ENCODE measurements at regions not wholly inside any gene's neighbourhood (a gene's known extent, or its start where the extent isn't known, plus 50 kb on each side); places are given as distances from the start of the nearest gene placed in this dataset.

DNA sequence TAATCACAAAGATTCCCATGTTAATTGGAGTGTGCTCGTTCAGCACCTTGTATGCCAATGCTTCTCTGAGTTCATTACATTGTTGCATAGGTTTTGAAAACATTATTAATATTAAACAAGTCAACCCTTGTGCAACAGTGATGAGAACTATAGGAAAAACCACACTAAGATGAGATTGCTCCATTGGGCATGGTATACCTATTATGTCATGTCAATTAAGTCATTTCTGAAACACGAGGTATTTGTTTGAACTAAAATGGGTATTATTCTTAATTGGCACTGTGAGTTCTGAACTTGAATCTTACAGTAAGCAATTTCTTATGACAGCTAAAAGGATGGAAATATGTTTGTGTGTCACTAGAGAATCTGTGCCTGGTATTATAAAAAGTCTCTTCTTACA lies 447.7 kb downstream of the EFNA5 start:
- DNase-seq (ENCODE audit: insufficient read length, low spot score) (no peak), FAIRE-seq (no peak)

DNA sequence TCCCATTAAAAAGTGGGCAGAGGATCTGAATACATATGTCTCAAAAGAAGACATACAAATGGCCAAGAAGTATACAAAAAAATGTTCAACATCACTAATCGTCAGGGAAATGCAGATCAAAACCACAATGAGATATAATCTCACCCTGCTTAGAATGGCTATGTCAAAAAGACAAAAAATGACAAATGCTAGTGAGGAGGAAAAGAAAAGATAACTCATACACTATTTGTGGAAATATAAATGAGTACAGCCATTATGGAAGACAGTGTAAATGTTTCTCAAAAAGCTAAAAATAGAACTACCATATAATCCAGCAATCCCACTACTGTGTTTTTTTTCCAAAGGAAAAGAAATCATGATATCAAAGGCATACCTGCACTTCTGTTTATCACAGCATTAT lies 450.7 kb downstream of the EFNA5 start:
- DNase-seq (ENCODE audit: insufficient read length, low spot score) (no peak), FAIRE-seq (no peak)

- DNase-seq (ENCODE audit: insufficient read length, low spot score) = no peak
- no peak for FAIRE-seq
Measured at GRCh38 chr5:107218457-107219193, 452.1 kb downstream of the EFNA5 start.

GRCh38 chr5:107217721-107218130 lies 453.0 kb downstream of the EFNA5 start:
- FAIRE-seq = no peak
- DNase-seq (ENCODE audit: insufficient read length, low spot score) = no peak

DNA sequence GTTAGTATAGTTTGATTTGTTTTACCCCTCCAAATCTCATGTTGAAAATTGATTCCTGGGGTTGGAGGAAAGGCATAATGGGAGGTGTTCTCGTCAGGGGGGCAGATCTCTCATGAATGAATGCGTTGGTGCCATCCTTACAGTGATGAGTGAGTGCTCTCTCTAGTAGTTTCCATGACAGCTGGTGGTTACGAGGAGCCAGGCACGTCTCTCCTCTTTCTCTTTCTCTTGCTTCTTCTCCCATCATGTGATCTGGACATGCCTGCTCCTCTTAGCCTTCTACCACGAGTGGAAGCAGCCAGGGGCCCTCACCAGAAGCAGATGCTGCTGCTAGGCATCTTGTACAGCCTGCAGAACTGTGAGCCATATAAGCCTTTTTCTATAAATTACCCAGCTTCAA lies 454.1 kb downstream of the EFNA5 start:
- no peak for FAIRE-seq
- DNase-seq (ENCODE audit: insufficient read length, low spot score) = no peak

- FAIRE-seq (no peak), DNase-seq (ENCODE audit: insufficient read length, low spot score) (no peak)
Measured at GRCh38 chr5:107215611-107216010, 455.1 kb downstream of the EFNA5 start.

DNA sequence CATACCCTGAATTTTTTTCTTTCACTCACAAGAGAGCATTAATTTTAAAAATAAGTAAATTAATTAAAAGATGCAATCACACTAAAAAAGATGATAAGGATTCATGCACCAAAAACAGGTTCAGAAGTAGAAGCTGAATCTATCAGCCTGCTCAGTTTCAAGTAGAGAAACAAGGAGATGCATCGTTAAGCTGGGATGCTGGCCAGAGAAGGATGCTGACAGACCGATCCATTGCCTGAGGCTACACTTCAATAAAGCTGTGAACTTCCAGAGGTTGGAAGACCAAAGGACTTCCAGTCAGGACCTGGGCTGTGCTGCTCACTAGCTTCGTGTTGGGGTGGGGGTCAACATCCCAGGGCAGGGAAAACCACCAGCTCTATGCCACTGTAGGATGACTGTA lies 457.7 kb downstream of the EFNA5 start:
- no peak for DNase-seq (ENCODE audit: insufficient read length, low spot score)
- no peak for FAIRE-seq

- FAIRE-seq = no peak
- no peak for DNase-seq (ENCODE audit: insufficient read length, low spot score)
Measured at GRCh38 chr5:107211630-107212029, 459.1 kb downstream of the EFNA5 start.

- no peak for DNase-seq (ENCODE audit: insufficient read length, low spot score)
- no peak for FAIRE-seq
Measured at GRCh38 chr5:107208867-107209266, 461.9 kb downstream of the EFNA5 start.

DNA sequence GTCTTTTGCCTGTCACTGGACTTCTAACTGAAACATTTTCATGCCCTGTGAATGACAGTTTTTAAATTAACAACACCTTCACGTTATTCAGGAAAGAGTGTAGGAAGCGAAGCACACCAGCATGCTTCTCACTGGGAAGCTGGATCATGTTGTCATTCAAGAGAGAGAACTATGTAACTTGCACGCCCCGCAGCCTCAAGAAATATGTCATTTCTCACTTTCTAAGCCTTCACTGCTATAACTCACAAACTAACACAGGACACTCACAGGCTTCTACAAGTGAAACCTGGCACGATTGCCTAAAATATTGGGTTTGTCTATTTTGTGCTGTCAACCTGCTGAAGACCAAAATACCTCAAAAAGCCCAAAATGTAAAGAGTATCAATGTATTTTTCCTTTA lies 466.3 kb downstream of the EFNA5 start:
- FAIRE-seq = no peak
- no peak for DNase-seq (ENCODE audit: insufficient read length, low spot score)

DNA sequence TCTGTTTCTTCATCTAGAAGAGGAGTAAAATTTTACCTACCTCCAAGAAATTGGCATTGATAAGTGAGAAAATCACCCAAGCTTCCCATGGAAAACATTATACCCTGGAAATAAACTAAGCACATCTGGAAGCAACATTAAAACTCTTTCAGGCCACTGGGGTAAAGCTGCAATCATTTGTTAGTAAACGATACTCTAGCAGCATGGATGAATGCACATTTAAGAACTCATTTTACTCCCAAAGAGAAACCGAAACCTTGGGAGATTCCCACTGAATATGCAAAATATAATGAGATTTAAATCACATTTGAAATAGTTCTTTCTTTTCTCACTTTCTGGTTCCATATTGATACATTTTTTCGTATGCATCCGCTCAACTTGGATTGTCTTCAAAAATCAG lies 467.5 kb downstream of the EFNA5 start:
- DNase-seq (ENCODE audit: insufficient read length, low spot score) (no peak), FAIRE-seq (no peak)

DNA sequence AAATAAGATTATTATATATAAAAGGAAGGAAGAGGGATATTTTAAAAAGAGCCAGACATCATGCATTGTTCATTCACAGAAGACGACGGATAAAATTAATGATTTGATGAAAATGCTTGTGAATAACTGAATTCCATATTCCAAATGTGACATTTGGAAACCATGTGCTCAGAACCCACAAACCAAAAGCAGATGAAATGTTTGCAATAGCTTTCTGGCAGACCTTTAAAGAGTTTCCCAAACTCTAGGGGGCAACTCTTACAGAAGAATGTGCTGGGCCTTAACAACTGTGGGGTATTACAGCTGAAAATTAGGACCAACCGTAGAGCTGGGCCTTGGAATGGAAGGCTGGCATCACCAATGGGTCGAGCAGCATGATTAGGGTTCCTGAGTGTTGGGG lies 471.0 kb downstream of the EFNA5 start:
- DNase-seq (ENCODE audit: insufficient read length, low spot score) = no peak
- FAIRE-seq = no peak

GRCh38 chr5:107196500-107197059 lies 474.2 kb downstream of the EFNA5 start:
- FAIRE-seq (no peak), DNase-seq (ENCODE audit: insufficient read length, low spot score) (no peak)

DNA sequence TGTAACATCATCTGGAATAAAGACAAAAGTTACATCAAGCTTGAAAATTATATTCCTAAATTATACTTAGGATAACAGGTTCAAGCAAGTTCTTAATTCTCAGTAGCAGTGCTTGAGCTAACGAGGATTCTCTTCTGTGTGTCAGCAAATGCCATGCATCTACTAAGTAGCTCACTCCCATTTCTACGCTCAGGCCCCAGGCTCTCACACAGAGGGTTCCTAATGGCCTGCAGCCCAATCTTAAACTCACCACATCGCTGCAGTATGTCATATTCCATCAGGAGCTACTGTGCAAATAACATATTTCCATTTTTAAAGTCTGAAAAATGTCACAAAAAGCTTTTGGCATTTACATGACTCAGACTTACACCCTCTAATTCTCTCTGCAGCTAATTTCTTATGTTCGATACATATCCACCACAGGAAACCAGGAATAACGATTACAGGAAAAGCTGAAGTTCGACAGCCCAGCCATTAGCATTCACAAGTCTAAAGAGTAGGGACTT lies 474.8 kb downstream of the EFNA5 start:
- FAIRE-seq = no peak
- no peak for DNase-seq (ENCODE audit: insufficient read length, low spot score)

- FAIRE-seq (no peak), DNase-seq (ENCODE audit: insufficient read length, low spot score) (no peak)
Measured at GRCh38 chr5:107184871-107185270, 485.9 kb downstream of the EFNA5 start.

DNA sequence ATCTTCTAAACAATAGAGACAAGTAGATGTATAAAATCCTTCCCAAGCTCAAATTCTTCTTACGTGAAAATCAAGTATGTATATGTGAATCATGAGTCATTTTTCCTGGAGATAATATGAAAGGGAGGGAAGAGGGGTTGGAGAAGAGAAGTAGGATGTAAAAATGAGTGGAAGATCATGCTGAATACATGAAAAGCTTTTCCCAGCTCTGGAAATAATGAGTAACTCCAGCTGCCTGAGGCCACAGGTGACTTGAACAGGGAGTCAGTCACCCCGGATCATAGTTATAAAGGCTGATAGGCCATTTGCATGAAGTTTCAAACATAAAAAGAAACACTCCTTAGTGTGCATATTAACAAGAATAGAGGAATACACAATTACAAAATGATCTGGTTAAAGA lies 486.7 kb downstream of the EFNA5 start:
- no peak for DNase-seq (ENCODE audit: insufficient read length, low spot score)
- no peak for FAIRE-seq

DNA sequence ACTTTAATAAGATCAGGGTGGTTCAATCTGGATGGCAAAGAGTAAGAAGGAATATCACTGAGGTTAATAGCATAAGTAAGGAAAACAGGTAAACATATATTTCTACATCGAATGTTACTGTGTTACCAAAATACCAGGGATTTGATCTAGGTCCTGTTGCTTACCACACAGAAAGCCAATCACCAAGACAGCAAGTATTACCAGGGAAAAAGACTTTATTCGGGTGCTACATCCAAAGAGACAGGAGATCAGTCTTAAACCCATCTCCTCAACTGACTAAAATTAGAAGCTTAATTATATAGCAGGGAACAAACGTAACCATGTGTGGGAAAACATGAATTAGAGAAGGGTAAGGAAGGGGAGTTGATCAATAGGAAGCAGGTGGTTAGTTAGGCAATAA lies 500.1 kb downstream of the EFNA5 start:
- DNase-seq (ENCODE audit: insufficient read length, low spot score) (no peak), FAIRE-seq (no peak)

GRCh38 chr5:107169867-107170266 lies 500.9 kb downstream of the EFNA5 start:
- DNase-seq (ENCODE audit: insufficient read length, low spot score) (no peak), FAIRE-seq (no peak)

GRCh38 chr5:107168848-107169752 lies 501.6 kb downstream of the EFNA5 start:
- DNase-seq (ENCODE audit: insufficient read length, low spot score) (no peak), FAIRE-seq (no peak)

- DNase-seq (ENCODE audit: insufficient read length, low spot score) (no peak), FAIRE-seq (no peak)
Measured at GRCh38 chr5:107168086-107168485, 502.7 kb downstream of the EFNA5 start.

DNA sequence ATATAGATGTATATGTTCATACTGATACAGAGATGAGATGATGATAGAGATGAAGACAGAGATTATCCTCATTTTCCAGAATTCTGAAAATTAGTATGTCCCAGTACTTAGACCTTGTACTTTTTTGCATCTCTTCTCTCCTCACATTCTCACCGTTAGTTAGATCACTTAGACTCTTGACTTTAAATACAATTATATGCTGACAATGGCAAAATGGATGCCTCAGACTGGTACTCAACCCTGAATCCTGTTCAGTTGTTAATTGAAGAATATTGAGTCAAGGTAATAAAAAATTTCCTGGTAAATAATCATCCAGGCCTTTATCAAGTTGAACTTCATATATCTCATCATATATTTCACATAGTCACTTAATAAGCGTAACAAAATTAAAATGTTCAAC lies 505.4 kb downstream of the EFNA5 start:
- FAIRE-seq (no peak), DNase-seq (ENCODE audit: insufficient read length, low spot score) (no peak)

DNA sequence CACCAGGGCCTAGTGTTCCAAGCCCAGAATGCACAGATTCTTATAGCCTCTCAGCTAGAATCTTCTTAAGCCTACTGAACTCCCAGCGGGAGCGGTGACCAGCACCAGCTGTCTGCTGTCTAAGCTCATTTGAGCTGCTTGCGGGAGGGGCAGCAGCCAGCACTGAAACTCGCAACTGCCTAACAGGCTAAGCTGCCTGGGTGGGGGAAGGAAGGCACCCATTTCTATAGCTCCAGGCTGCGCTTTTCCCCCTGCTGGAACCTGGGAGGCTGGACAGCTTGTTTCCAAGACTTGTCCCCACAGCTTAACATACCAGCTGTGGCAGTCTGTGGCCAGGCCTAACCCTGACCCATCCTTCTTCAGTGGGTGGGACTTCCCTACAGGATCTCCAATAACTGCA lies 512.9 kb downstream of the EFNA5 start:
- FAIRE-seq (no peak), DNase-seq (ENCODE audit: insufficient read length, low spot score) (no peak)
